Spleen (tissue), 7 donors: ENCODE measurements at regions not wholly inside any gene's neighbourhood (a gene's known extent, or its start where the extent isn't known, plus 50 kb on each side); places are given as distances from the start of the nearest gene placed in this dataset.

Experiments
- CTCF ChIP-seq, 11 experiments: fragments of 200-600 bp in 7 of 11; fragments of 450-650 bp in 4 of 11; sonication (generic) in 4 of 11; IDR thresholded peaks in 8 of 11; conservative IDR thresholded peaks in 3 of 11; 1 replicate in 7 of 11; 2 replicates in 4 of 11; pipeline versions ENCODE4 v1.4.0 to v1.8.0; 2016 to 2021; ENCODE audit warnings: antibody characterized with exemption in 11 of 11, inconsistent platforms in 4 of 11, mild to moderate bottlenecking in 1 of 11
- POLR2A ChIP-seq, 3 donors: fragments of 450-650 bp; IDR thresholded peaks; one replicate each; pipeline ENCODE4 v1.5.1; 2017; ENCODE audit warnings: antibody characterized with exemption in 3 of 3, mild to moderate bottlenecking in 1 of 3
- POLR2AphosphoS5 ChIP-seq, 3 donors: sonication (generic); formaldehyde crosslinking; IDR thresholded peaks; one replicate each; pipeline ENCODE4 v1.5.1; 2017; ENCODE audit warnings: antibody characterized with exemption in 3 of 3
- donor health status: DM: no; HTN: no; CAD: no; lungs with moderate emphysema.
- donor health status: DM: no; HTN: no; CAD: no.
- donor health status: DM: no; HTN: no; CAD: no.

GRCh38 chr7:118696879-118697278 lies 472.4 kb downstream of the ANKRD7 start:
- TF ChIP-seq CTCF (IDR thresholded peaks at IDR 0.05 in 8 of 11, conservative IDR thresholded peaks at IDR 0.05 in 3 of 11) (no peak), POLR2AphosphoS5 (IDR thresholded peaks at IDR 0.05) (no peak), POLR2A (IDR thresholded peaks at IDR 0.05) (no peak)
